GM12874 (cell line): ENCODE measurements at regions not wholly inside any gene's neighbourhood (a gene's known extent, or its start where the extent isn't known, plus 50 kb on each side); places are given as distances from the start of the nearest gene placed in this dataset.

ENCODE experiments used
- TF ChIP-seq, protein P1 (sequence below): IDR thresholded peaks from 2 replicates; pipeline ENCODE4 v1.5.1; 2011; ENCODE audit warnings: low read depth, mild to moderate bottlenecking, control low read depth, low read length, moderate library complexity; ENCODE audit not compliant: insufficient read depth

DNA sequence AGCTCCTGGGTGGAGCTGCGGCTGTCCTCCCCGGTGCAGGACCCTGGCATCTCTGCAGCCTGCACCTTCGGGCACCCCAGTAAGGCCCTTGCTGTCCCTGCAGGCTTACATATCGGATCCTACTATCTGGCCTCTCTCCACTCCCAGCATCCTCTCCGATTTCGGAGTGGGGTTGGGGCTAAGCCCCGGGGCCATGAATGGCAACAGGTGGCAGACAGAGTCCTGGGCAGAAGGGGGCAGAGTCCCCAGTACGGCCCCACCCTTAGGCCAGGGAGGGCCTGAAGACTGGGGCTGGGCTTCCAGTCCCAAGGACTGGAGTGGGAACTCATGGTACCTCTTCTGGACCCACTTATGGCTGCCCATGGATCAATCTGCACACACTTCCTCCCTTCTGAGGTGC, 180.4 kb upstream of the MC4R start:
- TF ChIP-seq, protein P1, sequence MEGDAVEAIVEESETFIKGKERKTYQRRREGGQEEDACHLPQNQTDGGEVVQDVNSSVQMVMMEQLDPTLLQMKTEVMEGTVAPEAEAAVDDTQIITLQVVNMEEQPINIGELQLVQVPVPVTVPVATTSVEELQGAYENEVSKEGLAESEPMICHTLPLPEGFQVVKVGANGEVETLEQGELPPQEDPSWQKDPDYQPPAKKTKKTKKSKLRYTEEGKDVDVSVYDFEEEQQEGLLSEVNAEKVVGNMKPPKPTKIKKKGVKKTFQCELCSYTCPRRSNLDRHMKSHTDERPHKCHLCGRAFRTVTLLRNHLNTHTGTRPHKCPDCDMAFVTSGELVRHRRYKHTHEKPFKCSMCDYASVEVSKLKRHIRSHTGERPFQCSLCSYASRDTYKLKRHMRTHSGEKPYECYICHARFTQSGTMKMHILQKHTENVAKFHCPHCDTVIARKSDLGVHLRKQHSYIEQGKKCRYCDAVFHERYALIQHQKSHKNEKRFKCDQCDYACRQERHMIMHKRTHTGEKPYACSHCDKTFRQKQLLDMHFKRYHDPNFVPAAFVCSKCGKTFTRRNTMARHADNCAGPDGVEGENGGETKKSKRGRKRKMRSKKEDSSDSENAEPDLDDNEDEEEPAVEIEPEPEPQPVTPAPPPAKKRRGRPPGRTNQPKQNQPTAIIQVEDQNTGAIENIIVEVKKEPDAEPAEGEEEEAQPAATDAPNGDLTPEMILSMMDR = no peak

DNA sequence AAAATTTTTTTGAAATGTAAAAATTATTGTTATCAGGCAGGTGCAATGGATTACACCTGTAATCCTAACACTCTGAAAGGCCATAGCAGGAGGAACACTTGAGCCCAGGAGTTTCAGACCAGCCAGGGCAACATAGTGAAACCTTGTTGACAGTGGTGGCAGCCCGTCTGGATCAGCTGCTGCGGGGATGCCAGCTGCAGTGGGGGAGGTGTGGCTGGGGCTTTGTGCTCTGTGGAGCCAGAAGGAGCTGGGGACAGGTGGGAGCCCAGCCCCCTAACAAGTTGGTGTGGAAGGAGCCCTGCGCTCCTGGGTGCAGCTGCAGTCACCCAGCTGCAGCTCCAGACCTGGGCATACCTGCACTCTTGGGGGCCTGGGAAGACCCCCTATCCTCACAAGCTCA, 182.4 kb upstream of the MC4R start:
- TF ChIP-seq, protein P1 = no peak

DNA sequence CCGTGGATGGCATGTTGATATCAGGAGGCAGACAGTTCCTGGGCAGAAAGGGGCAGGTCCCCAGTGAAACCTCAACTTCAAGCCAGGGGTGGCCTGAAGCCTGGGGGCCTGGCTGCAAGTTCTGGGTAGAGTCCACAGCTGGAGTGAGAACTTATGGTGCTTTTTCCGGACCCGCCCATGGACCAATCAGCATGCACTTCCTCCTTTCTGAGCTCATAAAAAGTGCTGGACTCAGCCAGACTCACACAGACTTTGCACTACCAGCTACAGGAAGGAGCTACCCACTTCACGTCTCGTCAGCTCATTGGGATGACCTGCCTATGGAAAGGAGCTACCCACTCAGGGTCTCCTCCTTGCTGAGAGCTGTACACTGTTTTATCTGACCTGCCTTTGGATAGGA, 183.1 kb upstream of the MC4R start:
- TF ChIP-seq, protein P1 = no peak

DNA sequence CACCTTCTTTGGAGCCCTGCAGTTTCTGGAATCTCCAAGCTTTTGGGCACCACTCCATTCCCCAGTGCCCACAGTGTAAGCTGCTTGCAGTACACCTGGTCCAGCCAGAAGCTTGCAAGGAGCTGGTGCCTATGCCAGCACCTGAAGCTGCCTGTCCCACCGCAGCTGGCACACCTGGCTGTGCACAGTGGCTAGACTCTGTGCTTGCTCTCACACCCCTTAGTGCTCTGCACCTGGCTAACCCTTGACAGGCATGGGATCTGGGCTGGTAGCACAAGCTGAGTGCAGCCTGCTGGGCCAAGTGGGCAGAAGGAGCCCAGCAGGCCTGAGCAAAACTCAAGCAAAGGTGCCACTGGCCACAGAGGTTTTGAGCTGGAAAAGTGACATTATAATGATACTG, 183.8 kb upstream of the MC4R start:
- TF ChIP-seq, protein P1 = no peak

DNA sequence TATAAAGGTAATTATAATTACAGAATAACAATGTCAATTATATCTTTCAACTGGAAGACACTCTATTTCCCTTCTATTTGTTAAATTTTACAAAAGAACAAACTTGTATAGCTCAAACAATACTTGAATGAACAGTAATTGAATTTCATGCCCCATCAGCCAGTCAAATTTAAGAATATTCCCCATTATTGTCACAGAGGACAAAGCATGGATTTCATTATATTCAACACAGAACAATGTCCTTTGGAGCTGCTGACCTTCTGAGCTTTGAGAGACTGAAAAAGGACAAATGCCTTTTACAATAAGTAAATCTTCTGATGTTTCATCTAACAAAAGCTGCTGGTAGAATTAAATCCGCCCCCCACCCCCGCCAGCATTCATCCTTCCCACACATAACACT, 187.5 kb upstream of the MC4R start:
- TF ChIP-seq, protein P1 = no peak

DNA sequence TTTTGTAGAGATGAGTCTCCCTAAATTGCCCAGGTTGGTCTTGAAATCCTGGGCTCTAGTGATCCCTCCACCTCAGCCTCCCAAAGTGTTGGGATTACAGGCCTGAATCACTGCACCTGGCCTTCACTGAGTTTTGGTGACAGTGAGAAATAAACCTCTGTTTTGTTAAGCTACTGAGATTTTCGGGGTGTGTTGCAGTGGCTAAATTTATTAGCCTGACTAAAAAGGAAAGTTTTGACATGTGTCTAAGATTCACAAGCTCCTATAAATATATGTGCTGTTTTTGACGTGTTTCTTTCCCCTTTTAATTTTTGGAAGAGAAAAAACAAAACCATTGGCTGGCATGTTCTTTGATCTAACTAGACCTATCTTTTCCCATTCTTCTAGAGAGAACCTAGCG, 190.5 kb upstream of the MC4R start:
- TF ChIP-seq, protein P1 = no peak

DNA sequence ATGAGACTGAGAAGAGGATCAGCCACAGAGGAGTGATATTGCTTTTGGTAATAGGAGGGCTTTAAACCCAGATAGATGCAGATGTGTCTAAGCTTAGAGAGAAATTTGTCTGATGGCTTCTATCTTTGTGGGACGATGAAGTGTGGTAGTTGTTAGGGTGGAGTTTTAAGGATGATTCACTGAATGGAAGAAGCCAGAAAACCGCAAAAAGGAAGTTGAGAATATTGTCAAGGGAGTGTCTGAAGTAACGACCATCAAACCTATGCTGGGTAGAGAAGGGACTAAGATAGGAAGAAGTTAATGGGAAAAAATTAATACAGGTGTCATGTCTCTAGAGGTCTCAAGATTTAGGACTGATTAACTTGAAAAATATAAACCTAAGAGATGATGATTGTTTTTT, 195.6 kb upstream of the MC4R start:
- TF ChIP-seq, protein P1 = no peak

DNA sequence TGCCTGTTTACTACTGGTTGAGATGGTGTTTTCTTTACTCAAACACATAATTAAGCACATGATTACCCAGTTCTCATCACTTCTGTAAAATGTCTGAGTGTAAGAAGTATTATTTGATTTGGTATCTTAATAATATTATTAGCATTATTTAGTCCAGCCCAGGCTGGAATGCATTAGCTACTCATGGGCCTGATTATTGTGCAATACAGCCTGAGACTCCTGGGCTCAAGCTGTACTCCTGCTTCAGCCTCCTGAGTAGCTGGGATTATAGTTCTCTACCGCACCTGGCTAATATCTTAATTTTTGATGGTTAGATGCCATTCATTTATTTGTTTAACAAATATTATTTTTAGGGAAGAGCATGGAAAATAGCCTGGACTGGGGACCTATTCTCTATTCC, 197.6 kb upstream of the MC4R start:
- TF ChIP-seq, protein P1 = no peak
